ENCODE measurements at regions not wholly inside any gene's neighbourhood (a gene's known extent, or its start where the extent isn't known, plus 50 kb on each side); places are given as distances from the start of the nearest gene placed in this dataset.

DNA sequence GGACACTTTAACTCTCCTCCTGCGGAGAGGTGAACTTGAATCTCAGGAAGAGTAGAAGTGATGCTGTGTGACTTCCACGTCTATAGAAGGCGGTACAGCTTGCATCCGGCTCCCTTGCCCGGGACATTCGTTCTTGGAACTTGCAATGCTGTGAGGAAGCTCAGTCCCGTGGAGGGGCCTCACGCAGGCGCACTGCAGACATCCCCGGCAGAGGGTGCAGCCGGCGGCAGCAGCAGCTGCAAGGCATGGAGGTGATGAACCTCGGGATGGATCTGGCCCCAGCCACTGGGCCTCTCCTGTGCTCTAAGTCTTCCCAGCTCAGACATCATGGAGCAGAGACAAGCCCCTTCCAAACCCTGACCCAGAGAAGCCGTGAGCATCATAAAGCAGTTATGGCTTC lies 61.8 kb upstream of the SOD1 start:
- TF ChIP-seq, protein P1, sequence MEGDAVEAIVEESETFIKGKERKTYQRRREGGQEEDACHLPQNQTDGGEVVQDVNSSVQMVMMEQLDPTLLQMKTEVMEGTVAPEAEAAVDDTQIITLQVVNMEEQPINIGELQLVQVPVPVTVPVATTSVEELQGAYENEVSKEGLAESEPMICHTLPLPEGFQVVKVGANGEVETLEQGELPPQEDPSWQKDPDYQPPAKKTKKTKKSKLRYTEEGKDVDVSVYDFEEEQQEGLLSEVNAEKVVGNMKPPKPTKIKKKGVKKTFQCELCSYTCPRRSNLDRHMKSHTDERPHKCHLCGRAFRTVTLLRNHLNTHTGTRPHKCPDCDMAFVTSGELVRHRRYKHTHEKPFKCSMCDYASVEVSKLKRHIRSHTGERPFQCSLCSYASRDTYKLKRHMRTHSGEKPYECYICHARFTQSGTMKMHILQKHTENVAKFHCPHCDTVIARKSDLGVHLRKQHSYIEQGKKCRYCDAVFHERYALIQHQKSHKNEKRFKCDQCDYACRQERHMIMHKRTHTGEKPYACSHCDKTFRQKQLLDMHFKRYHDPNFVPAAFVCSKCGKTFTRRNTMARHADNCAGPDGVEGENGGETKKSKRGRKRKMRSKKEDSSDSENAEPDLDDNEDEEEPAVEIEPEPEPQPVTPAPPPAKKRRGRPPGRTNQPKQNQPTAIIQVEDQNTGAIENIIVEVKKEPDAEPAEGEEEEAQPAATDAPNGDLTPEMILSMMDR (IDR thresholded peaks at IDR 0.05) = no peak
- no peak for TF ChIP-seq EZH2phosphoT487 (IDR thresholded peaks at IDR 0.05)
